ENCODE measurements at regions not wholly inside any gene's neighbourhood (a gene's known extent, or its start where the extent isn't known, plus 50 kb on each side); places are given as distances from the start of the nearest gene placed in this dataset.
"Not testable (repeated sequence)": the region's sequence is repeated elsewhere in the genome, so short reads cannot be mapped to it uniquely, and the experiment has no call there.

DNA sequence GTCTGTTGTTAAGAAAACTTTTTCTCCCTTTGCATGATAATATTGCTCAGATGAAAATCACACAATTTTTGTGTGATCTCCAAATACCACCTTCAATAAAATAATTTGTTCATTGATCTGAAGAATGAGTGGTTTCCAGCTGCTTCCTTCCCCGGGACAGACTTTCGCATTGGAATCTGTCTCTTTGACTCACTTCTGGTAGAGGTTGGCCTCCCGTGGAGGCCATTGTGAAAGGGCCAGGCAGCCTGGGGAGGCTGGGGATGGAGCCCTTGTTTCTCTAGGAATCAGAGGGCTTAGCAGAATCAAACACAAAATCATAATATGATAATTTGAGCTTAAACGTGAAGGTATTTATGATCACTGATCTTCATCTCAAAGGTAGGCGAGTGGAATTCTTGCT, 135.0 kb upstream of the ZNF536 start:
- DNase-seq, result no peak

DNA sequence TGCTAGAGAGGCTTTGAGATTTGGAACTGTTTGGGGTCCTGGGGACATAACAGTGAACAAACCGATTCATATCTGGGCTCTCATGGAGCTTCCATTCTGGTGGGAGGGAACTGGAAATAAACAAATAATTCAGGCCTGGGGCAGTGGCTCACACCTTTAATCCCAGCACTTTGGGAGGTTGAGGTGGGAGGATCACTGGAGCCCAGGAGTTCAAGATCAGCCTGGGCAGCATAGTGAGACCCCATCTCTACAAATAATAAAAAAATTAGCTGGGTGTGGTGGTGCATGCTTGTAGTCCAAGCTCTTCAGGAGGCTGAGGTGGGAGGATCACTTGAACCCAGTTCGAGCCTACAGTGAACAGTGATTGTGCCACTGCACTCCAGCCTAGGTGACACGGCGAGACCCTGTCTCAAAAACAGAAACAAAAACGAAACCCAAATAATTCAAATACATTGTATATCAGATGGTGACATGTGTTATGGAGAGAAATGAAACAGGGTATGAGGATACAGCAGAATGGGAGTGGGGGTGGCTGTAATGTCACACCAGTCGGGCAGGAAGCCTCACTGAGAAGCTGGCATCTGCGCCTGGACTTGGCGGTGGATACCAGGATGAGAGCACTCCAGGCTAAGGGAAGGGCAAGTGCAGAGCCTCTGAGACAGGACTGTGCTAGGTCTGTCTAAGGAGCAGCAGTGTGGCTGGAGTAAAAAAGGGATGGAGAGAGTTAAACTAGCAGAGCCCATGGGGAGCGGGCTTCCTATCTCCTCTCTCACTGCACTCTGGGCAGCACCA, 131.1 kb upstream of the ZNF536 start:
- no peak for DNase-seq

DNA sequence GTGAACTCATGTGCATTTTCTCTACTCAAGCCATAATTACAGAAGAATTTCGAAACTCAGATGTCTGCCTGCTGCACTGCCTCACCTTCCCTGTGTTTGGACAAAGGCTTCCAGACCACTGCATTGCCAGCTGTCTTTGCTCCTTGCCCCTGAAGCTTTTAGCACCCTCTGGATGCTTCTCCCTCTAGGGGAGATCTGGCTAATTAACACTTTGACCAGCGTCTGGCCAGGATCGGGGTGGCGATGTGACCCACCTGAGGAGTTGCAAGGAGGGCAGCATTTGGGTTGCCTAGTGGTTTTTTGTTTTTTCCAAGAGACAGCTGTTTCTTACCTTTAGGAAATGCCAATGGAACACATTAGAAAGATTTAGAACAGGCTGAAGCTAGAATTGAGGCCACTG, 127.7 kb upstream of the ZNF536 start:
- DNase-seq, result no peak

DNA sequence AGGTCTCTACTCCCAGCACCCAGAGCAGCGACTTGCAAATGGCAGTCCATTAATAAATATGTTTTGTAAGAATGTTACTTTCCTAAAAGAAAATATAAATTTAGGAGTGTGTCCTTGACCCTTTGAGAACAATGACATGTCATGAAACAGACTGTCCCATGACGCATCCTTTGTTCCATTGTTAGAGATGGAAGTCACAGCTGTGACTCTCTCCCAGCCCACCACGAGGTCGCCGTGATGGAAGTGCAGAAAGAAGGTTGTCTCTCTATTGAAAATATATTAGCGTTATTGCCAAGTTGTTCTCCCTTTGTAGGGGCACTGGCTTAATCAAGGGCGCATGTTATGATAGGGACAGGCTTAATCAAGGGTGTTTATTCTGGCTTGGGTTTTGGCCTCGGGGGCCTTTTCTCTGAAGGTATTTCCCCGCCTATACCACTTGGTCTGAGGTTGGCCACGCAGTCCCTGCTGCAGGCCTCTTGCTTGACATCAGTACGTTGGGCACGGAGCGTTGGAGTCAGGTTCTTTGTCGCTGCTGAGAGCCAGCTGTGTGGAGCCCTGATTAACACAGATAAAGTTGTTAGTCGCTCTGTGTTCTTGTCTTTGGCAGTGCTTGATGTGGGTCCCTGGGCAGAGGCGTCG, 126.7 kb upstream of the ZNF536 start:
- DNase-seq, result no peak

GRCh38 chr19:30249911-30250310, 122.3 kb upstream of the ZNF536 start:
- no peak for DNase-seq

DNA sequence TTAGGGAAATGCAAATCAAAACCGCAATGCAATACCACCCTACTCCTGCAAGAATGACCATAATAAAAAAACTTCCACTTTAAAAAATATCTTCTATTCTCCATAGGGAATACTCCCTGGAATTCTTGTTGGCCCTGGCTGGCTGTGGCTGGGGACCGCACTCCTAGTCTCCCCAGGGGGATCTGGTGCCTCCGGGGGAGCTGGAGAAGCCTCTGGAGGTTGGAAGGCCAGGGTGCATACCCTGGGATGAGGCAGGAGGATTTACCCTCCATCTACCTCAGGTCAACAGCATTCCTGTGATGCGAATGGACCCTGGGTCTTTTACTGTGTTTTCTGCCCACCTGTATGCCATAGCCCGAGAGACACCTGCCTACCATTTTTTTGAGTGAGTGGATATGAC, 120.0 kb upstream of the ZNF536 start:
- no peak for DNase-seq

DNA sequence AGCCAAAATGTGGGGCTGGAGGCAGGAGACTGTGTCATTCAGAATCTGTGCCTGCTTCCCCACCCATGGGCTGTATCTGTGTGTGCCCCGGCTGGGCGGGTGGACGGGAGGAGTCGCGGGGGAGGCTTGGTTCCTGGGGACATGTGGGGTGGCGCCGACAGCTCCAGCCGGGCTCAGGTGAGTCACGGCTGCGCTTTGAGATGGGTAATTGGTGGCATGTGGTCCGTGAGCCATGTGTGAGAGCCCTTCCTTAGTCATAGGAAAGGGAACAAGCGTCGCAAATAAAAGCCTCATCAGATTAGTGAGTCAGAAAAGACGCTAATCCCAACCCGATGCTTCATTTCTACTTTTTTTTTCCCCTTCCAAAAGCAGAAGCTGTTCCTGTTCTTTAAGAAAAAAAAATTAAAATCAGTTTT, 118.6 kb upstream of the ZNF536 start:
- DNase-seq, result no peak

DNA sequence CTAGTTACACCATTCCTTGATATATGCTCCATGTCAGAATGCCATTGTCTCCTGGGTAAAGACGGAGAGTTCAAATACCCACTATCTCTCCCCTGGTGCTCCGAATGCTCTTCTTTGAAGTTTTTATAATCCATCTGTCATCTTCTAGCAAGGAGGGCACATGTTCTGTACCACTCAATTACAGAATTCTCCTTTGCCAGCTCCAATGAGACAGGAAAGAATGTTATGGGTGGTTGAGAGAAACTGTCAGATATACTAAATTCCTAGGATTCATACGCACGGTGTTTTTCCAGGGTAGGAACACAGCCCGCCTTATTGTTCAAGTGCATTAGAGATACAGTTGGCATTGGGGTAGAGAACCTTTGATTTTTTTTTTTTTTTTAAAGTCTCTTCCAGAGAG, 118.0 kb upstream of the ZNF536 start:
- DNase-seq, result no peak

DNA sequence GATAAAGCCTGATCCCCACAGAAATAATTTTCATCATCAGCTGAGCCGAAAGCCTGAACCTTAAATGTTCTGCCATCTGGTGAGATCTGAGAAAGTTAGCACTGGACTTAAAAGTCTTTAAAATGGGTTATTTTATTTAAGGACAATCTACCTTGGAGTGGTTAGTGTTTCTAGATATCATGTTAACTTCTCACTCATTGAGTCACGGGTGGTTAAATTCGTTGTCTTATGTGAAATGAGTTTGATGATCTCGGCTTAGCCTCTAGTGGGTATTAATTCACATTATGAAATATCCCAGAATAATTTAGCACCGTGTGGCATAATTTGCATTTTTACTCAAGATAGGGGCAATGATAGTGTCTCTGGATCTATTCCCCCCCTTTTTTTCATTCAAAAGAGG, 117.4 kb upstream of the ZNF536 start:
- DNase-seq, result no peak

DNA sequence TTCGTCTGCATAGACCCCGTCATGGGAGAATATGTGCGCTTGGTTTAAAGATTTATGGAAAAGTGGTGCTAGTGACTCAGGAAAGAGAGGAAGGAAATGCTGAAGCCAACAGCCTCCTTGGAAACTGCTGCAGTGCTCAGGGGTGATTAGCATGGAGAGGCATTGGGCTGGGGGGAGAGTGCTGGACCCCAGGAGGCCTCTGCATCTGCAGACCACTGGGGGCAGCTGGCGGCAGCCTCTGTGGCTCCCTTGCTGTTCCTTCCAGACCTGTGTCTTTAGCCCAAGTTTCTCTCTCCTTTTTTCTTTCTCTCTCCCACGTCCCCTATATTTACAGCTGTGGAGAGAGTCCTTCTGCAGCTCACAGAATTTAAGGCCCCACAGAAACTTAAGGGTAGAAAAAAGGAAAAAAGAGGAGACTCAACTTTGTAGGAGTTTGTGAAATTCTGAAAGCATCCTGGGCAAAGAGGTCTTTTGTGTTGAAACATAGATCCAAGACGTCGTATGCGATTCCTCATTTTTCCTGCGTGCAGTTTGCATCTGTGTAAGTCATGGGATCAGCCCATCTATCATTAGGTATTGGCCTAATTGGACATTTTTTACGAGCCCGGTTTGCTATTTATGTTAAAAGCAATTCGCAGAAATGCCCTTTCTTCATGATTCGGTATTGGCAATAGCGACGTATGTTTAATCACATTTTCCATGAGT, 116.2 kb upstream of the ZNF536 start:
- no peak for DNase-seq

DNA sequence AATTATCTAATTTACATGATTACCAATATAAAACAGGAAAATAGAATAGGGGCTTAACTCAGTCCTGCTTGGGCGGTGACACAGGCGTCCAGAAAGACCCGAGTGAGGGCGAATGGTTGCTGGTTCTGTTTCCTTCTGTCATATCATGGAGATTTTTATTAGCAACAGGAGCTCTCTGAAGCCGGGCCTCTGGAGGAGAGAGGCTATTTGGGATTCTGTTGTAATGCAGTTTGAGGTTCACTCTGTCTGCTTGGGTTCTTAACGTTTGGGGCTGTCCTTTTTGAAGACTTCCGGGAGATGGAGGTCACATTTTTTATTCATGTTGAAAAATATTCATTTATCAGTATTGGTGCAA, 115.7 kb upstream of the ZNF536 start:
- no peak for DNase-seq

DNA sequence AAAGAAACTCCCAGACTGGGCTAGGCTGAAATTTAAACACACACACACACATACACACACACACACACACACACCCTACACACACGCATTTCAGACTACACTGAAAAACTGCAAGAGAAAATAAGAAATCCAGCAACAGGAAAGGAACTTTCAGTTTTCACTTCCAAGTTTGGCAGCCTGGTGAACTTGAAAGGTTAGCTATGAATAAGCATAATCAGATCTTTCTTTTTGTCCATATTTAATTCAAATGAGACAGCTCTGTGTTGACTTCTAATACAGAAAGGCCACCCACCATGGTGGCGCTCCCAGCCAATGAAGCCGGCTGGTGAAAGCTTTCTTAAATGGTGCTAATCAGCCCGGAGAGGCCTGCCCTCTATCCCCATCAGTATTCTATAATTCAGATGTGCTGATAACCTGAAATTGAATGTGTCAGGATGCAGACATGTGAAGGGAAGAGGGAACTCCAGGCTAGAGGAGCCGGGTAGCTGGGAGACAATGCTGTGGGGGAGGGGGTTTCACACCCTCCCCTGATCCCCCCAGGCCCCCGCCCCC, 108.3 kb upstream of the ZNF536 start:
- no peak for DNase-seq

- not testable (repeated sequence) for DNase-seq
These were observed 106.3 kb upstream of the ZNF536 start for GRCh38 chr19:30265918-30266317.

- DNase-seq, result no peak
These were observed 105.5 kb upstream of the ZNF536 start for GRCh38 chr19:30266687-30267086.

DNA sequence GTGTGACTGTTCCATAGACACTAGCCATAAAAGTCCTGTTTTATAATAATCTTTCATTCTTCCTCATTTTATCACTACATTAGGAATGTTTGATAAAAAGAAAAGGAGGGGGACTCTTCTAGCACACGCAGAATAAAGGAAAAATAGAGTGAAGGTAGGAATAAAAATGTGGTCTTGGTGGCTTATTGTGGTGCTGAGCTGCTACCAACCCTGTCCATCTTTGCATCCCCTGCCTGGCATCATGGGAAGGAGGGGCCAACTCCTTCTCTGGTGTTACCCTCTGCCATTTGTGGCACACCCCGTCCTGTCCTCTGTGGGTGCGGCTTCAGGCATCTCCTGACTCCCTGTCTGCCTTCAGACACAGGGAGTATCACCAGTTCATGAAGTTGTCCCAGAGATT, 104.9 kb upstream of the ZNF536 start:
- DNase-seq, result no peak

- no peak for DNase-seq
These were observed 103.6 kb upstream of the ZNF536 start for GRCh38 chr19:30268601-30269000.

GRCh38 chr19:30269638-30270037, 102.5 kb upstream of the ZNF536 start:
- DNase-seq, result no peak

GRCh38 chr19:30271816-30272215, 100.4 kb upstream of the ZNF536 start:
- DNase-seq, result no peak

DNA sequence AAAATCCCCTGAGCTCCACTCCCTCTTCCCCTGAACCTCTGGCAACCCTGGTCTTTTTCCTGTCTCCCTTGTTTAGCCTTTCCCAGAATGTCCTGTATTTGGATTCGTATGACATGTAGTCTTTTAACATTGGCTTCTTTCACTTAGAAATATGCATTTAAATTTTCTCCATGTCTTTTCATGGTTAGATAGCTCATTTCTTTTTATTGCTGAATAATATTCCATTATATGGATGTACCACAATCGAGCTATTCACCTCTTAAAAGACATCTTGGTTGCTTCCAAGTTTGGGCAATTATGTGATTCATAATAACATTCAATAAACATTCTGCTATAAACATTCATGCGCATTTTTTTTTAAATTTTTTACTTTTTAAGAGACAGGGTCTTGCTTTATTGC, 99.6 kb upstream of the ZNF536 start:
- DNase-seq, result no peak

- DNase-seq, result no peak
These were observed 99.0 kb upstream of the ZNF536 start for GRCh38 chr19:30273184-30273583.

DNA sequence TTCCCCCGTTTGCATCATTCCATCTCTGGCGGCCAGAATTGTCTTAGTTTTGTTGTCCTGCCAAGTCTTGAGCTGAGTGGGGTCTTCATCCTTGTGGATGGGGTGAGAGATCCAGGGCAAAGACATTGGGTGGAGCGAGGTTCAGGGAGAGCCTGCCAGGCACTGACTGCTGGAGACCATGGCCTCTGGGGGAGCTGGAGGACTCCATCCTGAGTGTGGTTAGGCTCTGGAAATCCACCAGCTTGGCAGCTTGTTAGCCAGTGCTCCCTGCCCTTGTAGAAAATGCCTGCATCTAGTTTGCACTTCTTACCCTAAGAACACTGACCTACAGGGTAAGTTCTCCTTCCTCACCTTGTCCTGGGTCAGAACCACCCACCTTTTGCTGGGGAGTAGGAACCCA, 97.2 kb upstream of the ZNF536 start:
- no peak for DNase-seq

DNA sequence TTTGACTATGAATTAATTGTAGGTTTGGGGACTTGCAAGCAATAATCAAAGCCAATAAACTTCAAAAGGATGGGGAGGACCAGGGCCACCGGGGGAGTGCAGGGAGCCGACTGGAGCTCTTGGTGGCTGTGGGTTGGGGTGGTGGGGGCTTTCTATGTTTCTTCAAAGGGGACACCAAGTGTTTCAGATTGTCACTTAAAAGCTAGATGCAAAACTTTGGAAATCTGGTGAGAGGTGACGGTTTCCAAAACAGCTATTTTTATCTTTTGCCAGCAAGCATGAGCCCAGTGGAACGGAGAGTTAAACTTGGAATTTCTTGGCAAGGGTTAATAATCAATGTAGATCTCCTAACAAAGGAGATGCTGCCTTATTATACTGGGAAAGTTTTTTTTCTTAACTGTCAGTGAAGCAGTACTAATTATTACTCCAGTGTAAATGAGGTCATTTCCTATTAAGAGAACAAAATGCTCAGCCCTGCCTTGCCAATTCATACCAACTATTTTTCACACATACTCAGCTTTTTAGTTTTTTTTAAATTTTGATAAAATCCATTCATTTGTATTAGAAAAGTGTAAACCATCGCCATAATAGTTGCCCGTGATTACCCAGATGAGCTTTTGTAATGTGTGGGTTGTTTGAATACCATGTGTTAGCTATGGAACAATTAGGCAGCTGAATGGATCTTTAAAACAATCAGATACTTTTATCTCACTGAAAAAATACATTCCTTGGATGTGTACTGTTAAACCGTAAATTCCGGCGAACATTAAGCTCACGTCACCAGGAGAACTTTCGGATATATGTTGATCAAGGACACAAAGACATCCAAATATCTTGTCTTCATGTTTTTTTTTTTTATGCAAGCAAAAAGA, 95.9 kb upstream of the ZNF536 start:
- no peak for DNase-seq

- no peak for DNase-seq
These were observed 95.3 kb upstream of the ZNF536 start for GRCh38 chr19:30276883-30277280.
